ENCODE measurements at regions not wholly inside any gene's neighbourhood (a gene's known extent, or its start where the extent isn't known, plus 50 kb on each side); places are given as distances from the start of the nearest gene placed in this dataset.

DNA sequence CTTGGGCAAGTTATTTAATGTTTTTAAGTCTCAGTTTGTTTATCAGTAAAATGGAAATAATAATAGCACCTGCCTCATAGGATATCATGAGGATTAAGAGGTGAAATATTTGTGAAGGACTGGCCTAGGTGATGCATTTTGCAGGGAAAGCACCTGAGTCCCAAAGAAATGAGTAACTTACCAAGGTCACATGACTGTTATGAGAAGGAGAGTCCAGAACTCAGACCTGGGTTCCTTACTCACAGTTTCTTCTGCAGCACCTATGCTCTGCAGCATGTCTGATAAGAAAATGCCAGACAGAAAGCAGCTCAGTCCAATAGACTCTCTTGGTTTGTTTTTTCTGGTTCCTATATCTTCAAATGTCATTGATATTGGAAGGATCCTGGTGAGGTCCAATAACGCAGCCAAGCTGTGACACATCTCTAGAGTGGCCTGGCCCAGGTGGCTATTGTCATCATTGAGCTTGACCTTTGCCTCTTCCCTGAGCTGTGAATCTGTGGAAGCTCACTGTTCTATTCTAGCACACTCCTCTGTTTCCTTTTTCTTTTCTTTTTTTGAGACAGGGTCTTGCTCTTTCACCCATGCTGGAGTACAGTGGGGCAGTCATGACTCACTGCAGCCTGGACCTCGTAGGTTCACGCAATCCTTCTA is 174.7 kb upstream of the NAV2 start:
- TF ChIP-seq, protein P1, sequence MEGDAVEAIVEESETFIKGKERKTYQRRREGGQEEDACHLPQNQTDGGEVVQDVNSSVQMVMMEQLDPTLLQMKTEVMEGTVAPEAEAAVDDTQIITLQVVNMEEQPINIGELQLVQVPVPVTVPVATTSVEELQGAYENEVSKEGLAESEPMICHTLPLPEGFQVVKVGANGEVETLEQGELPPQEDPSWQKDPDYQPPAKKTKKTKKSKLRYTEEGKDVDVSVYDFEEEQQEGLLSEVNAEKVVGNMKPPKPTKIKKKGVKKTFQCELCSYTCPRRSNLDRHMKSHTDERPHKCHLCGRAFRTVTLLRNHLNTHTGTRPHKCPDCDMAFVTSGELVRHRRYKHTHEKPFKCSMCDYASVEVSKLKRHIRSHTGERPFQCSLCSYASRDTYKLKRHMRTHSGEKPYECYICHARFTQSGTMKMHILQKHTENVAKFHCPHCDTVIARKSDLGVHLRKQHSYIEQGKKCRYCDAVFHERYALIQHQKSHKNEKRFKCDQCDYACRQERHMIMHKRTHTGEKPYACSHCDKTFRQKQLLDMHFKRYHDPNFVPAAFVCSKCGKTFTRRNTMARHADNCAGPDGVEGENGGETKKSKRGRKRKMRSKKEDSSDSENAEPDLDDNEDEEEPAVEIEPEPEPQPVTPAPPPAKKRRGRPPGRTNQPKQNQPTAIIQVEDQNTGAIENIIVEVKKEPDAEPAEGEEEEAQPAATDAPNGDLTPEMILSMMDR (conservative IDR thresholded peaks at IDR 0.05 in 1 of 2, IDR thresholded peaks at IDR 0.05 in 1 of 2; ENCODE audit: extremely low read depth in 1 of 2, insufficient read depth in 1 of 2, low read depth in 1 of 2, low read length in 2 of 2): no peak
- no peak for TF ChIP-seq EZH2 (IDR thresholded peaks at IDR 0.05; ENCODE audit: borderline replicate concordance, low read length)
